Type B pancreatic cell (in vitro differentiated cells): ENCODE measurements at regions not wholly inside any gene's neighbourhood (a gene's known extent, or its start where the extent isn't known, plus 50 kb on each side); places are given as distances from the start of the nearest gene placed in this dataset.

ENCODE experiments used
- DNase-seq: peaks from one replicate; pipeline ENCODE4 v3.0.0; 2021; ENCODE audit warnings: mixed read lengths; ENCODE audit not compliant: unreplicated experiment; ENCODE audit errors: extremely low spot score
- H3K27ac Mint-ChIP-seq: 2 replicates; pipeline ENCODE4 v1.8.0; 2021; ENCODE audit warnings: mild to moderate bottlenecking, mixed read lengths
- H3K27me3 Mint-ChIP-seq: 2 replicates; pipeline ENCODE4 v1.8.0; 2021; ENCODE audit warnings: mixed read lengths
- H3K36me3 Mint-ChIP-seq: 2 replicates; pipeline ENCODE4 v1.8.0; 2021; ENCODE audit warnings: mixed read lengths
- H3K4me1 Mint-ChIP-seq: one replicate; pipeline ENCODE4 v1.8.0; 2021; ENCODE audit warnings: mixed read lengths; ENCODE audit not compliant: unreplicated experiment
- H3K4me3 Mint-ChIP-seq: 2 replicates; pipeline ENCODE4 v1.8.0; 2021; ENCODE audit warnings: mild to moderate bottlenecking, mixed read lengths
- H3K9me3 Mint-ChIP-seq: 2 replicates; pipeline ENCODE4 v1.8.0; 2021; ENCODE audit warnings: mixed read lengths
- CTCF ChIP-seq: fragments of 200-600 bp; sonication (generic); conservative IDR thresholded peaks from 2 replicates; pipeline ENCODE4 v1.5.0; 2021; ENCODE audit warnings: antibody characterized with exemption, mild to moderate bottlenecking

GRCh38 chr6:8361259-8361658, 74.1 kb downstream of the SLC35B3 start:
- Mint-ChIP-seq H3K9me3 (no peaks in the 10 kb centered on the region), H3K27me3 (no peaks in the 10 kb centered on the region), H3K27ac (no peak overlapping the region), H3K4me1 (no peaks in the 10 kb centered on the region), H3K4me3 (no peak overlapping the region), H3K36me3 (no peaks in the 10 kb centered on the region)
- no peak for DNase-seq
- no peak for TF ChIP-seq CTCF

- H3K4me3 Mint-ChIP-seq = no peak overlapping the region
- peak overlapping the region; percentile 10 for H3K27ac Mint-ChIP-seq
- H3K9me3 Mint-ChIP-seq = peaks cover 4% of the 10 kb centered on the region
- TF ChIP-seq CTCF = no peak
- peaks cover 4% of the 10 kb centered on the region for H3K27me3 Mint-ChIP-seq
- H3K36me3 Mint-ChIP-seq = no peaks in the 10 kb centered on the region
- H3K4me1 Mint-ChIP-seq = no peaks in the 10 kb centered on the region
- DNase-seq = no peak
Observed at GRCh38 chr6:8352966-8353340, 82.4 kb downstream of the SLC35B3 start.

GRCh38 chr6:8352335-8352965, 82.9 kb downstream of the SLC35B3 start:
- Mint-ChIP-seq H3K27me3 (peaks cover 4% of the 10 kb centered on the region), H3K36me3 (no peaks in the 10 kb centered on the region), H3K4me3 (no peak overlapping the region), H3K9me3 (peaks cover 4% of the 10 kb centered on the region), H3K4me1 (no peaks in the 10 kb centered on the region), H3K27ac (no peak overlapping the region)
- TF ChIP-seq CTCF = no peak
- no peak for DNase-seq

GRCh38 chr6:8343600-8343999, 91.7 kb downstream of the SLC35B3 start:
- Mint-ChIP-seq H3K27me3 (no peaks in the 10 kb centered on the region), H3K27ac (no peak overlapping the region), H3K4me3 (no peak overlapping the region), H3K9me3 (peaks cover 5% of the 10 kb centered on the region), H3K36me3 (no peaks in the 10 kb centered on the region), H3K4me1 (no peaks in the 10 kb centered on the region)
- TF ChIP-seq CTCF = no peak
- DNase-seq = no peak

GRCh38 chr6:8342241-8342819, 93.0 kb downstream of the SLC35B3 start:
- Mint-ChIP-seq H3K27ac (no peak overlapping the region), H3K9me3 (peaks cover 5% of the 10 kb centered on the region), H3K27me3 (no peaks in the 10 kb centered on the region), H3K4me3 (no peak overlapping the region), H3K4me1 (no peaks in the 10 kb centered on the region), H3K36me3 (no peaks in the 10 kb centered on the region)
- TF ChIP-seq CTCF = no peak
- DNase-seq = no peak
